Type B pancreatic cell (in vitro differentiated cells): ENCODE measurements at regions not wholly inside any gene's neighbourhood (a gene's known extent, or its start where the extent isn't known, plus 50 kb on each side); places are given as distances from the start of the nearest gene placed in this dataset.

Experiments
- DNase-seq: peaks from one replicate; pipeline ENCODE4 v3.0.0; 2021; ENCODE audit warnings: mixed read lengths; ENCODE audit not compliant: unreplicated experiment; ENCODE audit errors: extremely low spot score
- H3K27ac Mint-ChIP-seq: 2 replicates; pipeline ENCODE4 v1.8.0; 2021; ENCODE audit warnings: mild to moderate bottlenecking, mixed read lengths
- H3K27me3 Mint-ChIP-seq: 2 replicates; pipeline ENCODE4 v1.8.0; 2021; ENCODE audit warnings: mixed read lengths
- H3K36me3 Mint-ChIP-seq: 2 replicates; pipeline ENCODE4 v1.8.0; 2021; ENCODE audit warnings: mixed read lengths
- H3K4me1 Mint-ChIP-seq: one replicate; pipeline ENCODE4 v1.8.0; 2021; ENCODE audit warnings: mixed read lengths; ENCODE audit not compliant: unreplicated experiment
- H3K4me3 Mint-ChIP-seq: 2 replicates; pipeline ENCODE4 v1.8.0; 2021; ENCODE audit warnings: mild to moderate bottlenecking, mixed read lengths
- H3K9me3 Mint-ChIP-seq: 2 replicates; pipeline ENCODE4 v1.8.0; 2021; ENCODE audit warnings: mixed read lengths
- CTCF ChIP-seq: fragments of 200-600 bp; sonication (generic); conservative IDR thresholded peaks from 2 replicates; pipeline ENCODE4 v1.5.0; 2021; ENCODE audit warnings: antibody characterized with exemption, mild to moderate bottlenecking

DNA sequence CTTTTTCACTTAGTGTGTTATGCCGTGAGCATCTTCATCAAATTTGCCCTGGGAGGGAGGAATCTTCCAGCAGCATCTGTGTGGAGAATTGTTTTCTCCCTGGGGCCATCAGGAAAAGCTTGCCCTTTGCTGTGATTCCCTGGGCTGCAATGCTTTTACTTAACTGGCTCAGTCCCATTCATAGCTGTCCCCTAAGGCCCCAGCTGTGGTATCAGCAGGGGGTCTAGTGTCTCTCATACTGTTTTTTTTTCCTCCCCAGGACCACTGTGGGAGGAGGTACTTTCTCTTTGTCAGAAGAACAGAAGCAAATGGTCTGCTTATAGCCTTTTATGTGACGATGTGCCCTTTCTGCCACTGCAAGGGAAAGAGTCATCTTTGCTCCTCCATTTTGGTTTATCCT is 176.8 kb upstream of the CELF4 start:
- H3K4me1 Mint-ChIP-seq: no peaks in the 10 kb centered on the region
- no peaks in the 10 kb centered on the region for H3K27me3 Mint-ChIP-seq
- DNase-seq: no peak
- TF ChIP-seq CTCF: no peak
- no peaks in the 10 kb centered on the region for H3K36me3 Mint-ChIP-seq
- no peak overlapping the region for H3K27ac Mint-ChIP-seq
- no peak overlapping the region for H3K4me3 Mint-ChIP-seq
- H3K9me3 Mint-ChIP-seq: no peaks in the 10 kb centered on the region

GRCh38 chr18:37741032-37741623 is 175.5 kb upstream of the CELF4 start:
- H3K9me3 Mint-ChIP-seq: no peaks in the 10 kb centered on the region
- no peaks in the 10 kb centered on the region for H3K36me3 Mint-ChIP-seq
- TF ChIP-seq CTCF: no peak
- H3K4me1 Mint-ChIP-seq: no peaks in the 10 kb centered on the region
- no peak for DNase-seq
- no peak overlapping the region for H3K27ac Mint-ChIP-seq
- H3K4me3 Mint-ChIP-seq: no peak overlapping the region
- H3K27me3 Mint-ChIP-seq: no peaks in the 10 kb centered on the region

DNA sequence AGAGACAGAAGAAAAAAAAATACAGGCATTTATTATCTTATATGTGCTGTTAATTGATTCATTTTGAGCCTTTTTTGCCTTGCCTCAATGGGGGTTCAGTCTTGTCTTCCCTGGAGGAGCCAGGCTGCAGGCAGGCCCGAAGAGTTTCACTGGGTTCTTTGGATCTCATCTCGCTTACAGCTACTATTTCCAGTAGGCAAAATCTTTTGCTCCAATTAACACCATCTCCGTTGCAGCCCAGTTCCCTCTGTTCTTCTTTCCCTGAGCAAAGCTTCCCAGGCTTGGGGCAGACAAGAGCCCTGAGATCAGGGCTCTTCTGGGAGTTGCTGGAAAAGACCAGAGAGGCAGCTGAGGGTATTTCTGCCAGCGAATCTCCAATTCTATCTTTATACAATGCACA is 168.8 kb upstream of the CELF4 start:
- Mint-ChIP-seq H3K4me1 (no peaks in the 10 kb centered on the region), H3K4me3 (no peak overlapping the region), H3K9me3 (no peaks in the 10 kb centered on the region), H3K27ac (no peak overlapping the region), H3K36me3 (no peaks in the 10 kb centered on the region), H3K27me3 (no peaks in the 10 kb centered on the region)
- DNase-seq: no peak
- no peak for TF ChIP-seq CTCF

DNA sequence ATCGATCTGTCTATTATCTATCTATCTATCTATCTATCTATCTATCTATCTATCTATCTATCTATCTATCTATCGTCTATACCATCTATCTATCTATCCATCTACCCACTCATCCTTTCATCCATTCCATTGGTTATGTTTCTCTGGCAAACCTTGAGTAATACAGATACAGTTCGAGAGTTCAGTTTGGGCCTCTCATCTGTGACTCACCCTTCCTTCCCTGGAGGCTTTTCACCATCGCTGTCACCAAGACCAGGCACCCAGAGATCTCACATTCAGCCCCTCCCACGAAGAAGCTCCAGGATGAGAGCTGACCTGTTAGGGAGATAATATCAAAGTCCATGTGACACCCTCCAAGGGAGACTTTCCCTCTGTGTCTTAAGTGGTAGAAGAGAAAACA is 164.1 kb upstream of the CELF4 start:
- no peaks in the 10 kb centered on the region for H3K36me3 Mint-ChIP-seq
- no peaks in the 10 kb centered on the region for H3K27me3 Mint-ChIP-seq
- no peak for TF ChIP-seq CTCF
- H3K4me3 Mint-ChIP-seq: no peak overlapping the region
- H3K4me1 Mint-ChIP-seq: no peaks in the 10 kb centered on the region
- no peak overlapping the region for H3K27ac Mint-ChIP-seq
- no peak for DNase-seq
- H3K9me3 Mint-ChIP-seq: no peaks in the 10 kb centered on the region

DNA sequence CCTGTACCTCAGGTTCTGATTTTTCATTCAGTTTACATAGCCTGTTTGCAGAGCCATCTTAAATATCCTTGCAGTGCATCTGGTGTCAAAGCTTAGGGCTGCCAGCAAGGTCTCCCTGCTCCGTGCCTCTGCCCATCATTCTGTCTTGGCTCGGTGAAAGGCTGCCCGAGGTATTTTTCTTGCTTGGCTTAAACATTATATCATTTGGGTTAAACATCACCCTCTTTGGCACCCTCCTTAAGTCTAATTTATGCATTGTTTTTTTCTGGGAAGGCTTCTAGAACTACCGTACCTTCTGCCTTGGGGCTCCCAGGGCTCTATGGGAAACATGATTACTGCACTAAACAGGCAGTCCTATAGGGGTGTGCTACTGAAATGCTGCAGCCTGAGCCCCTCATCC is 158.6 kb upstream of the CELF4 start:
- Mint-ChIP-seq H3K27ac (no peak overlapping the region), H3K9me3 (no peaks in the 10 kb centered on the region), H3K36me3 (no peaks in the 10 kb centered on the region), H3K4me1 (no peaks in the 10 kb centered on the region), H3K27me3 (peaks cover 4% of the 10 kb centered on the region), H3K4me3 (no peak overlapping the region)
- DNase-seq: no peak
- TF ChIP-seq CTCF: no peak
